ENCODE measurements at regions not wholly inside any gene's neighbourhood (a gene's known extent, or its start where the extent isn't known, plus 50 kb on each side); places are given as distances from the start of the nearest gene placed in this dataset.
"Not testable (repeated sequence)": the region's sequence is repeated elsewhere in the genome, so short reads cannot be mapped to it uniquely, and the experiment has no call there.

GRCh38 chr13:44887515-44887914 is 101.8 kb downstream of the NUFIP1 start:
- no peak for DNase-seq (ENCODE audit: low spot score)

DNA sequence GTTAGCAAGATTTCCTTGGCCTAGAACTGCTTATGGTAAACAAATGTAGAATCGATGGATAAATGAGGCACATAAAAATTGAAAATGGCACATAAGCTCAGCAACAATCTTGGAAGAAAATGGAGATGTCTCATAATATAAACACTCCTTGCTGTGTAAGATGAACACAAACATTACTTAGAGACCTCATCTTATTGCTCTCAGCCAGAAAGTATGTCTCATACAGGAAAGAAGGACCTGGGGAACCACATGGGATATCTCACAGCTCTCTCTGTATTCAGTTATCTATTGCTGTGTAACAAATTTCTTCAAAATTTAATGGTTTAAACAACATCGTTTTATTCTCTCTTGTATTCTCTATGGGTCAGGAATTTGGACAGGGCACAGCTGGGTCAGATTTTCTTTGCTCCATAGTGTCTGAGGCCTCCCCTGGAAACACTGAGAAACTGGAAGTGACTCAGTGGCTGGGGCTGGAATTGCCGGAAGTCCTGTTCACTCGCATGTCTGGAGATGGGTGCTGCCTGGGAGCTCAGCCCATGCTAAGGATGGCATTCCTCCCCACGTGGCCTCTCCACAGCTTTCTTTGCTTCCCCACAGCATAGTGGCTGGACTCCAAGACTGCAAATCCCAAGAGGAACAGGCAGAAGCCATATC is 105.1 kb downstream of the NUFIP1 start:
- no peak for DNase-seq (ENCODE audit: low spot score)

- peak; percentile 19 for DNase-seq (ENCODE audit: low spot score)
These were observed 109.7 kb downstream of the NUFIP1 start for GRCh38 chr13:44879452-44880058.

GRCh38 chr13:44876782-44877324 is 112.4 kb downstream of the NUFIP1 start:
- no peak for DNase-seq (ENCODE audit: low spot score)

DNA sequence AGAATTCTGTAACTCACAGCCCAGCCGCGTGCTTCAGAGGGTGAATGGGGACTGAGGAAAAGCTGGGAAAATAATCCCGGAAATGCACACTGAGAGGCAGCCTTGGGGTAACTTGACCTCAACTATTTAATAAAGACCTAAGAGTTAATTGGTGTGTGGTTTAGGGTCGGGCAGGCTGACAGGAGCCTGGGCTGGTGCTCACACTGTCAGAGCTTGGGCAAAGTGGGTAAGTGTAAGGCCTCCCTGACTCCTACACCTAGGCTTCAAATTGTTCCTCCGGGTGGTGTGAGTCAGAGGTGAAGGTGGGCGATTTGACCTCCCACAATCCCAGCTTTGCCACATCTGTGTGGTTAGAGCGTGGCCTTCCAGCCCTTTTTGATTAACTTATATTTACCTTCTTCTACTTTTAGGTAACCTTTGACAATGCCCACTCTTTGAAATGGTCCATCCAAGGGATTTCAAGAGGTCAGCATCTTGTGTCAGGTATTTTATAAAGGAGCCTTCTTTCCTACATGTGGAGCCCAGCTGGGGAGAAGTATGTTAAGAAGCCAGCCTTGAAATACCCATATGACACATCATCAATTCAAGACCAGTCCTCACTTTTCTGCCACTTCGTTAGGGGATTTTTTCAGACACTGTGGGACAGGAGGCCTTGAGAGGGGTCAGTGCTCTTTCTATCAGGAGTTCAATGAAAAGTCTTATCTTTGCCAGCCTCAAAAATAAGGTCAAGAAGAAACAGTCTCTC is 114.2 kb downstream of the NUFIP1 start:
- DNase-seq (ENCODE audit: low spot score), result no peak

GRCh38 chr13:44874176-44874575 is 115.1 kb downstream of the NUFIP1 start:
- no peak for DNase-seq (ENCODE audit: low spot score)

DNA sequence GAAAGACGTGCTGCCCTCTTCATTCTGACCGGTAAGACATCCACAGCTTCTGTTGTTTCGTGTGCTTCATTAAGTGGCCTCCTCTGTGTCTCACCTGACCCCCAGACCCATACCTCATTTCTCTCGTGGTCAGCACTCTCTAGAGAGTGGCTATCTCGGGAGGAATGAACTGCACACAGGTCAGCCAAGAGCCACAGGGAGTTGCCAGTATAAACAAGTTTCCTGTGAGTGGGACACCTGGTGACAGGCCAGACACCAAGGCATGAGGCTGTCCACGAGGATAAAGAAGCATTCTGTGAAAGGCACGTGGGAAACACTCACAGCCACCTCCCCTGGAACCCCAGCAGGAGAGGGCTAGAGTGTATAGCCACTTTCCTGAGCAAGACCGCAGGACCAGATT is 115.8 kb downstream of the NUFIP1 start:
- DNase-seq (ENCODE audit: low spot score), result no peak

DNA sequence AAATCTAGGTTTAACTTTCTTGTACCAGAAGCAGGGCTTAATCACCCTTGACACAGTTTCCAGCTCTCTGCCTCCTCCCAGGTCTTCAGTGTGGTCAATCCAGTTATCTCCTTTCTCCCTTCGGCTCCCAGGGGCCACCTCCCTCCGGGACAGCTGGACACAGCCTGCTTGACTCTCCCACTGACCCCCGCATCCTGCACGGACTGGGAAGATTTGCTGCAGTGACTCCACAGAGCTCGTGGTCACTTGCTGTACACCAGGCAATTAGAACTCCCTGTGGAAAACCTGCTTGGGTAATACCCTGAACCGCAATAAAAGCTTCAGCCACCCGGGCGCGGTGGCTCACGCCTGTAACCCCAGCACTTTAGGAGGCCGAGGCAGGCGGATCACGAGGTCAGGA is 116.5 kb downstream of the NUFIP1 start:
- DNase-seq (ENCODE audit: low spot score), result no peak

- DNase-seq (ENCODE audit: low spot score), result no peak
These were observed 118.8 kb downstream of the NUFIP1 start for GRCh38 chr13:44870456-44870929.

- no peak for DNase-seq (ENCODE audit: low spot score)
These were observed 120.1 kb downstream of the NUFIP1 start for GRCh38 chr13:44869167-44869566.

- DNase-seq (ENCODE audit: low spot score), result no peak
These were observed 120.9 kb downstream of the NUFIP1 start for GRCh38 chr13:44868397-44868796.

DNA sequence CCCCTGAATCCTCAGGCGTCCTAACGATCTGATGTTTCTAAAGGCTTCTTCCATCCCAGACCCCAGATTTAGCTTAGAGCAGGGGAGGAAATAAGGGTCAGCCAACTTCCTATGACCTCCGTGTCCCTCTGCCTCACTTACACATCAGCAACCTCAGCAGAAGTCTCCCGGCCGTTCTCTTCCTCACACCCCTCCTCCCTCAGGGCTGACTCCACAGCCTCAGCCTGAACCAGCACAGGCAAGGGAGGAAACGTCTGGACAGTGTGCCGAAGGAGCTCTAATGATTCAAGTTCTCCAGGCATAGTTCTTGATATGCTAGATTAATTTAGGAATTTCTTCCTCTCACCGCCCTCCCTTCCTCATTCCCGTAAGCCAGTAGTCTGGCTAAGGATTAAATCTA is 121.4 kb downstream of the NUFIP1 start:
- no peak for DNase-seq (ENCODE audit: low spot score)

DNA sequence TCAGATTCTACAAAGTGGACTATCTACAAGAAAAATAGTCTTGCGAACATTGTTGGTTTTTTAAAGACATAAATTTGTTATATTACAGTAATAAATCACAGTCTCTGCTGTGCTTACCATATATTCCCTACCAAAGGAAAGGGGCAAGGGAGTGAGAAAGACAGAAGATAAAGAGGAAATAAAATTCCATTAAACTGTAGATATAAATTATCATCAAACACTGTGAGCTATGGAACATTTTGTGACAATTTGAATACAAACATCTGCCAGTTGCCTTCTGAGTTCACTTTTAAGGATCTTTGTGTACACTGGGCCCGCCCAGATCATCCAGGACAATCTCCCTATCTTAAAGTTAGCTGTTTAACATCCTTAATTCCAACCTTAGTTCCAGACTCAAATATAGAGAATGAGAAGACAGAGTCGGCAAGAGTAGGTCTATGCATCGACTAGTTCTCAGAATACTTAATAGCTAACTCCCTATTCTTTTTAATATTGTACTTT is 122.8 kb downstream of the NUFIP1 start:
- DNase-seq (ENCODE audit: low spot score), result no peak

- DNase-seq (ENCODE audit: low spot score), result no peak
These were observed 123.4 kb downstream of the NUFIP1 start for GRCh38 chr13:44865722-44866410.

DNA sequence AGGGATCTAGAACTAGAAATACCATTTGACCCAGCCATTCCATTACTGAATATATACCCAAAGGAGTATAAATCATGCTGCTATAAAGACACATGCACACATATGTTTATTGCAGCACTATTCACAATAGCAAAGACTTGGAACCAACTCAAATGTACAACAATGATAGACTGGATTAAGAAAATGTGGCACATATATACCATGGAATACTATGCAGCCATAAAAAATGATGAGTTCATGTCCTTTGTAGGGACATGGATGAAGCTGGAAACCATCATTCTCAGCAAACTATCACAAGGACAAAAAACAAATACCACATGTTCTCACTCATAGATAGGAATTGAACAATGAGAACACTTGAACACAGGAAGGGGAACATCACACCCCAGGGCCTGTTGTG is 125.6 kb downstream of the NUFIP1 start:
- not testable (repeated sequence) for DNase-seq (ENCODE audit: low spot score)

DNA sequence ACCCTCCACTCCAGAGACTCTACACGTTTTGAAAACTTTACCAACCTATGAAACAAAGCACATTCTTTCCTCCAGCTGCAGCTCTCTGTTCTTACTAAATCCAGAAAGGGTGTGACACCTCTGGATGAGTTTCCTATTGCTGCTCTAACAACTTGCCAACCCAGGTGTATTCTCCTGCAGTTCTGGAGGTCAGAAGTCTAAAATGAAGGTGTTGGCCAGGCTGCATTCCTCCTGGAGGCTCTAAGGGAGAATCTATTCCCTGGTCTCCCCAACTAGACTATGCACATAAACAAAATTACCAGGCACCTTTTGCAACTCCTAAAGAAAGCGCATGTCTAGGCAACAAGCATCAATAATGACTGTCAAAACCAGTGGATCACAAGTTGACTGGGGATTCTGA is 128.8 kb downstream of the NUFIP1 start:
- no peak for DNase-seq (ENCODE audit: low spot score)

- no peak for DNase-seq (ENCODE audit: low spot score)
These were observed 131.5 kb downstream of the NUFIP1 start for GRCh38 chr13:44857736-44858135.

GRCh38 chr13:44857061-44857460 is 132.2 kb downstream of the NUFIP1 start:
- no peak for DNase-seq (ENCODE audit: low spot score)

DNA sequence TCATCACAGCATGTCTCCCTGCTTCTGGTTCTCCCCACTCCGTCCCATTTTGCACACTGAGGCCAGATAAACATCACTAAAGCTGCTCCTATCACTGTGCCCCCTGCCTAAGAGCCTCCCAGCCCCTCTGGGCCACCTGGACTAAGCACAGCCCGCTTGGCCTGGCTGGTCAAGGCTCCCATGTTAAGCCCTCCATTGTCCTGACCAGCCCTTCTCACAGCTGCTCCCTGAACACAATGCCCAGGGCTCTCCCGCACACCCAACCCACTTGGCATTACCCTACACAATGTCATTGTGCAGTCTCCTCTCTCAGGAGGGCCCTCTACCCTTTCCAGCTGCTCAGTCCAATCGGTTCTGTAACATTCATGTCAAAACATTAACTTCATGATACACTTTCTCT is 133.4 kb downstream of the NUFIP1 start:
- DNase-seq (ENCODE audit: low spot score), result no peak

DNA sequence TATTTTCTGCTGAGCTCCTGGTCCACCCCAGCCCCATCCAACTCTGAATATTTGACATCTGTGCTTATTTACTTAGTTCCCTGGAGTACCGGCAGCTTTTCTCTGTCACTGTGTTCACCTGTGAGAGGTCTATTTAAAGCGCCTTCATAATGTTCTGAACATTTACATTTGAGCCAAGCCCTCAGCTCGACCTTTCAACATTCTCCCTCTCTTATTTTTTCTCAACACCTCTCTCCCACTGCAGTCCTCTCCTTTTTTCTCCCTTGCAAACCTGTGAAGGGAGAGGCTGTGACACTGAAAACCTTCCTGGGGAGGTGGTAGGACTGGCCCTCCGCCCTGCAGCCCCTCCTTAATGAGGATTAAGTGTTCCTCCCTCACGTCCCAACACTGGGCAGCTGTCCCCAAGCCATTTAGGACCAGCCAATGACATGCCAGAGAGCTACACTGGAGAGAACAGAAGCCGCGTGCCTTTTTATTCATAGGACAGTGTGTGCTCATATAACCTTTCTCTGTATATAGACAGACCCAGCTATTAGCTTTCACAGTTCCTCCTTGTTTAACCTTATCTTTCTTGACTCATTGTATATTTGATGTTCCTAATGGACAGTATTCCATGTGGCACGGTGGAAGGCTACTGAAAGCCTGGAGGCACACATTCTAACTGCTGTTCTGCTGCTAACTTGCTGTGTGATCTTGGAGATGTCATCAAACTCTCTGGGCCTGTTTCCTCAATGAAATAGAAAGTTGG is 134.8 kb downstream of the NUFIP1 start:
- DNase-seq (ENCODE audit: low spot score), result no peak

GRCh38 chr13:44853641-44854040 is 135.6 kb downstream of the NUFIP1 start:
- DNase-seq (ENCODE audit: low spot score), result peak; percentile 73

All from LoVo (cell line).